ENCODE measurements at regions not wholly inside any gene's neighbourhood (a gene's known extent, or its start where the extent isn't known, plus 50 kb on each side); places are given as distances from the start of the nearest gene placed in this dataset.

GRCh38 chr6:66961191-66961590 lies 1254.2 kb upstream of the EYS start (continued):
- no peak for TF ChIP-seq NKRF (IDR thresholded peaks at IDR 0.05; ENCODE audit: borderline replicate concordance)
- TF ChIP-seq PTRF (tag; IDR thresholded peaks at IDR 0.05), result no peak
- TF ChIP-seq ZNF318 (IDR thresholded peaks at IDR 0.05; ENCODE audit: borderline replicate concordance in 1 of 2, low read depth in 1 of 2), result no peak
- TF ChIP-seq ATF3 (IDR thresholded peaks at IDR 0.05), result no peak
- no peak for TF ChIP-seq ATF3 (CRISPR knock-in tag; conservative IDR thresholded peaks at IDR 0.05)
- no peak for TF ChIP-seq ZNF551 (CRISPR knock-in tag; IDR thresholded peaks at IDR 0.05)
- TF ChIP-seq CXXC5 (CRISPR knock-in tag; IDR thresholded peaks at IDR 0.05), result no peak
- no peak for TF ChIP-seq STAT5A (IDR thresholded peaks at IDR 0.05; ENCODE audit: borderline replicate concordance, low read length)

All from K562 (cell line).